ENCODE measurements at regions not wholly inside any gene's neighbourhood (a gene's known extent, or its start where the extent isn't known, plus 50 kb on each side); places are given as distances from the start of the nearest gene placed in this dataset.
"Not testable (repeated sequence)": the region's sequence is repeated elsewhere in the genome, so short reads cannot be mapped to it uniquely, and the experiment has no call there.

DNA sequence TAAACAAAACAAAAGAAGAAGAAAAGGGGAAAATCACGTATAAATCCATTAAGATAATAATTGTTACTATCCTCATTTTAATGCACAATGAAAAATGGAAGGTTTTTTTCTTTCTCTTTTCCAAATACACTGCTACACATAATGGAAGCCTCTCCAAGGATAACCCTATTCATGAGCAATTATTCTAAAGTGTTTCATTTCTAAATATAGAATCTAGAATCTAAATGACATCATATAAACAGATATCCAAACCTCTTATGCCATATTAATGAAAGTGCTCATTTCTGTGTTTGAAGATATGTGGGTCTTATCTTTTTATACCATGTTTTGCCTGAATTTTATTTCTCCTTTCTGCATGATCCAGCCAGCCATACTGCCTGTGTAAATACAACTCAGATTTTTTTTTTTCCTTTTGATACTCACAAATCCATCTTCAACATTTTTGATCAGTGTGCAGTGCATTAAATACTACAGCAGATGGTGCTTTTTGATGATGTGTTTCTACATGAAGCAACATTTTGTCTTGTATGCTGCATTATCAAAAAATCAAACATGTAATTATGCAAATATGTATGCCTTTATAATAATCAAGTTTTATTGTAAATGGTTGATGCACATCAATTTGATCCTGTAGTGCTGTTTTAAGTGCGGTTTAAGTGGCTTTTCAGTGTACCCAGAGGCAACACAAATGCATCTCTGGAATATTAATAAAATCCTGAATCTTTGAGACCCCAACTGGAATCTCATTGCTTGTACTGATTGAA, 625.6 kb upstream of the PTBP2 start:
- no peak for DNase-seq

DNA sequence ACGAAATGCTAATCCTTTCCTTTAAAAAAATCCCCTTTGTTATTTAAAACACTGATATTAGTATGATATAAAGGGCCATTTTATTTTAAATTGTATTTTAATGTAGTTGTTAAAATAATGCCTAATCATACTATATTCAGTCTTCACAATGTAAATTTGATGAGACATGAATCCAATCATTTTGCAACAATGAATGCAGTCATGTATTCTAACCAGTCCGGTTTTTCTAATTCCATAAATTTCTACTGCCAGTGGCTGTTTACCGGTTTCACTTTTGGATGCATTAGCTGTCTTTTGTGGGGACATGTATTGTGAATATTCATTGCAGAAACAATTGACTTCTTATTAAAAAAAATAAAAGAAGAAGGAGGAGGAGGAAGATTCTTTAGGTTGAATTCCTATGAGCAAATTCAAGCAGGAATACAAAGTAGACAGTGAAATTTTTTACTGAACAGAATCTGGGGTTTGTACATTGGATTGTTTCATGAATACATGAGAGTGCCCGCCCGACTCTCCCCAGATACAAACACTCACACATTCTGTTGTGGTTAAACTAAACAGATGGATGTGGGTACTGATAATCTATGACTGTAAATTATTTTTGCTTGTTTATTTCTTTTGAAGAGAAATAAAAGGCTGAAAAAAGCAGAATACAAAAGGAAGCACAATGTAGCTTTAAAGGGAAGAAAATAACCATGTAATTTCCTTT, 624.8 kb upstream of the PTBP2 start:
- DNase-seq = no peak

DNA sequence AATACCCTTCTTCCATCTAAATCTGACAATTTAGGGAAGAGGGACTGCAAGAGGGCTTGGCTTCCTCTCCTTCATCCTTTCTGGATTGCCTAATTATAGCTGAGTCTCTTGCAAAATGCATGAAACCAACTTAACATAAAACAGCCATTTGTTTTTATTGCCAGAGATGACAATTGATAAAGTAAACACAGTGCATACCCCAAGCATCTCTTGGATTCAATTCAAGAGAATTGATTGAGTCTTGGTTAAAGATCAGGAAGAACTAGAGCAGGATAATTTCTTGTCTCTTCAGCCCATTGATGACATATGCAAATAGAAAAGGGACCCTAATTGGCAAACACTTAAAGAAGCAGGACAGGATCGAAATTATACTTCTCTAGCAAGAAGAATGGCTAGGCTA, 617.1 kb upstream of the PTBP2 start:
- no peak for DNase-seq

DNA sequence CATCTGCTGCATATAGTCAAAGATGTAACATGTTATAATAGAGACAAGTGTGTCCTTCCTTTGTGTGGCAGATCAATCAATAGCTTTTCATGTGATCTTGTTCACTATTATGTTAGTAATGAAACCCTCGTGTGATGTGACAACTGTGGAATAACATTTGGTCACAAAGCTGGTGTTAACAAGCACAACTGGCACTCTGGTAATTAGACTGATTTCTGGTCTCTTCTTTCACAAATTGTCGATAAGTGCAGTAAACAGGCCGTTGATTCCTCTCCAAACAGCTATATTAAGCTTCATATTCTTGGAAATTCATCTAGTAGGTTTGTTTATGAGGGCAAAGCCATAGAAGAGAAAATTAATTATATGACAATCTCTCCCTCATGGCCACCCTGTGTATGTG, 616.7 kb upstream of the PTBP2 start:
- no peak for DNase-seq

DNA sequence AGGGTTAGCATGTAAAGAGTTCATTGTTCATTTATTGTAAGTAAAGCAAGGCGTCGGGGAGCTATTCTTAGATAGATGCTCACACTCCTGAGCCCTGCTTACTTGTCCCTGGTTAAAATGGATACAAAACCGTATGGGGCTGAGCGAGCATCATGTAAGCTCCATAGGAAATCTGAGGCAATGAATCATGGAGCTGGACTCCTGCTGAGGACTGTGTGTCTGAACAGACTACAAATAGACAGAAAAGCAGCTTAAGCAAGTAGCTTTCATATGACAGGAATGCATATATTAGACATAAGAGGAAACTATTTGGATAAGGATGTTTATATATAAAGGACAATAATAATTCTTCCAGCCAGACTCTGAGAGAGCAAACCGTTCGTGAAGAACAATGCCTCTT, 604.9 kb upstream of the PTBP2 start:
- DNase-seq = no peak

DNA sequence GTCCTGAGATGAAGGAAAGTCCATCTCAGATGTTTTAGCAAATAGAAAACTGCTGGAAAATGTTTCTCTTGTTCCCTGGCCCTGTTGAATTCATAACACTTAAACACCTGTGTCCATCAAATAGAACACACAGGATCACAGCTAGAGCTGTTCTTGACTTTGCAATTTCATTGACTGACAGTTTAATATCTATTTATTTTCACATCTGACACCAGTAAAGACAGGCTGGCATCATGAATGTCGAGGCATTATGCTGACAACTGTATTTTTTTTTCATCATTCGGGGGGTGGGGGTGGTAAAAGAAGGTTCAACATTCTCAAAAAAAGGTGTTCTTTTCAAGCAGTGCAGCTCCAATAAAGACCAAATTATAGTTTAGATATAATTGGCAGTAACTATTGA, 591.2 kb upstream of the PTBP2 start:
- no peak for DNase-seq

DNA sequence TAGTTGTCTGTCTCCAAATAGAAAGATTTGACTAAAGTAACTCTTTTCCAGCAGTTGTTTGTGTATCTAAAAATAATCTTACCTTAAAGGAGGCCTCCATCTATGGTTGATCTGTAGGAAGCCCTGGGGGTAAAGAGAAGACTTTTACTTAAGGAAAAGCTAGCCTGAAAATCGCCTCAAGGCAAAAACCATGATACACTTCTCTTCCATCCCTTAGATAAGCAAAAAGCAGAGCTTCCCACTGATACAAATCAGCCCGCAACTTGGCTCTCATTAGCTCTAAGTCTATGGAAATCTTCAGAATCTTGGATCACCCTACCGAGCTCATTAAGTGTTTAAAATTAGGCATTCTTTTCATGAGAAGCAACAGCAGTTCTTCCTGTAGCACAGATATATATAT, 576.9 kb upstream of the PTBP2 start:
- DNase-seq = no peak

DNA sequence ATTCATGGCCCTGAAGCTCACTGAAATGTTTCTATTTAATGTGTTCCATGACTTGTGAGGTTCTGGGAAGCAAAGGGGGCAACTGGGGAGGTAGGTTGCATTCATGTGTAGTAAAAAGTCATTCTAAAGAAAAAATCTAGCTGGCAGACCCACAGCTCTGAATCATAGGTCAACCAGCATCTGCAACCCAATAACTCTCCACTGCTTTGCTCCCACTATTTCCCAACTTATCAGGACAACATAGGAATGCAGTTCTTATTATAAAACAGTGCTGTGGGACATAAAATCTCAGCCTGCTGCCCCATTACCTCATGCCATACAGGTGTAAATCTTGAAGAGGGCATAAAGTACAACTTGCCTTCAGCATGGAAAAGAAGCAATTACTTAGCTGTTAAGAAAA, 576.1 kb upstream of the PTBP2 start:
- no peak for DNase-seq

DNA sequence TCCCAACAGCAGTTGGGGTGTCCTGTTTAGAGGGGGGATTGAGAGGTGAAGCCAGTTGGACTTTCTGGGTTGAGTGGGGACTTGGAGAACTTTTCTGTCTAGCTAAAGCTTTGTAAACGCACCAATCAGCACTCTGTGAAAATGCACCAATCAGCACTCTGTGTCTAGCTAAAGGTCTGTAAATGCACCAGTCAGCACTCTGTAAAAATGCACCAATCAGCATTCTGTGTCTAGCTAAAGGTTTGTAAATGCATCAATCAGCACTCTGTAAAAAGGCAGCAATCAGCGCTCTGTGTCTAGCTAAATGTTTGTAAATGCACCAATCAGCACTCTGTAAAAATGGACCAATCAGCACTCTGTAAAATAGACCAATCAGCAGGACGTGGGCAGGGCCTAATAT, 568.6 kb upstream of the PTBP2 start:
- not testable (repeated sequence) for DNase-seq

DNA sequence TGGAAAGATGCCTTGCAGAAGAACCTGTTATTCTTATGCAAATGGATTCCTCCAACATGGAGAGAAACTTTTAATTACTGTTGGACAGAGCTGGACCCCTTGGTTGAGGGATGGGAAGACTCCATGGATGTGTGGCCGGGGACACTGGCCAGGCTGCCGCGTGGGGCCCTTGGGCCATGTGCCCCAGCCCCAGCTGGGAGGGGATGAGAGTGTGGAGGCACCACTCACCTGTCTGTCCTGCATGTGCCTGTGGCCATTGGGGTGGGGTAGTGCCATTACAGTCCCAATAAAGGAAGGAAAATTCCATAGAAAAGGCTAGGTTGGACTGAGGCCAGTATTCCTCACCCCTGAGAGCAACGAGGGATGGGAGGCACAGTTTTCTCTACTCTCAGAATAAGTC, 564.5 kb upstream of the PTBP2 start:
- no peak for DNase-seq

DNA sequence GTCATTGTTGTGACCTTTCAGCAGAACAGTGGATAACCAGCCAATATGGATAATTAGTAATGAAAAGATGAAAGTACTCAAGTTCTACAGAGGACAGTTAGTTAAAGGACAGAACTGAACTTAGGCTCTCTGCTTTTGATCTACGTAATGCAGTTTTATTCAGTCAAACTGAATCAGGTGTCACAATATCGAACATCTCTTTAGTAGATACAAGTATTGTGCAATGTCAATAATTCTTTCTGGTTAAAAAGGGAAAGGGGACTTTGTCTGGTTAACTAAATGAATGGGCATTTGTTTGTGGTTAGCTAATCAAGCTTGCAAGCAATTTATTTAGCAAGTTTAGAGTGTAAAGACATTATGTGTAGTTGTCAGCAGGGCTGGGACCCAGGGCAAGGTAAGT, 562.2 kb upstream of the PTBP2 start:
- no peak for DNase-seq

DNA sequence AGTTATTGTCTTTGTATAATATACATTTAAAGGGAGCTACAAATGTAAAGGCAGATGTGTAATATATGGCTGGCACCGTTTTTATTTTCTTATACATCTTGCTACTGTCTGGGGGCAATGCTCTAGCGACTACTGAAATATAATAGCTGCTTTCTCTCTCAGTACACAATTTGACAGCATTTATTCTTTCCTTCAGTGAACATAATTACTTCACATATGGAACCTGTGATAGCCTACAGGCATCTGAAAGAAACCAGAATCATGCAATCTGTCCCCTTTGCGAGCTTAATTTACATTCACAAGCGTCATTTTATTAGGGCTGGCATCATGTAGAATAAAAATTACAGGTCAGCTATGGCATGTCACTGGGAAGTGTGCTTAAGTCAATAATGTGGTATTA, 557.5 kb upstream of the PTBP2 start:
- DNase-seq = no peak

DNA sequence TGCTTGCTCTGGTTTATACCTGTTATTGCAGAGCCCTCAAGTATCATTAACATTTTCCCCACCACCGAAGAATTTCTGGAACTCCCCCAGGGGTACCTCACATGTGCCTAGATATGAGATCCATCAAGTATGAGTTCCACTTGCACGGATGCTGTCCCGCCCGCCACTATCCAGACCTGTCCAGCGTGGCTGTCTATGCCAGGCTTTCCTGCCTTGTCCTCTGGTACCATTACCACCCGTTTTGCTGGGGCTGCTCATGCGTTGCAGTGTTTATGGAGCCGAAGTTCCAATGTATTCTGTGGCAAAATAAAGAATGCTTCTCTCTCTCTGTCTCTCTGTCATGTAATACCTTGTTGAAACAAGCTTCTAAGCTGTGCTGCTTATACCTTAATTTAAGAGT, 543.5 kb upstream of the PTBP2 start:
- DNase-seq = no peak

DNA sequence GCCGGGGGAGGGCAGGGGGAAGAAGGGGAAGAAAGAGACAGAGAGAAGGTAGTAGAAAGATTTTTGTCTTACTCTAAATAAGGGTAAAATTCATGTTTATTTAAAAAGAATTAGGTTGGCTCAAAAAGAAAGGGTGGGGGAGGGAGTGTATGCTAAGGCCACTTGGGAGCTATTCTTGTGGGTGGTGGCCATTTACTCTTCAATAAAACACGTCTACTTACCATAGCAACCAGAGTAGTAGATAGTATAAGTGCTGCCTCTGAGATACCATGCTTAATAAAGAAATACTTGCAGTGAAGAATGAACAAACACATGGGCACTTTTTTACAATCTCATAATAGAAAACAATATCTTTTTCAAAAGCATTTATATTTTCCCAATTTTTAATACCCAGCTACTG, 538.1 kb upstream of the PTBP2 start:
- DNase-seq = no peak

DNA sequence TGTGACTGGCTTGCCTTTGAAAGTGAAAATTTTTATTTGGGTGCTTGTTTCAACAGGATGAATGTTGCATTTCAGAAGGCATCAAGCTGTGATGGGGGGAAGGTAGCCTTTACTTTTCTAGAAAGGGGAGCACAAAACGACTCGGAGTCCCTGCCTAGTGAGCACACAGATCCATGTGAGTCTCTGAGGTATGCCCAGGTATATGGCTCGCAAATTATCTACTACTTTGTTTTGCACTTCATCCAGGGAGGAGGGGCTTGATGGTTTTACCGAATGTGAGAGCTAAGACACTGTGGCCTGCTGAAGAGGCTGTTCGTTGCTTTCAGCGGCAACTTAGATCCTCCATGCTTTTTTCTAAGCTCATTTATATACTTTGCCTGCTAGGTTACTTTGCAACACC, 537.7 kb upstream of the PTBP2 start:
- DNase-seq = no peak

DNA sequence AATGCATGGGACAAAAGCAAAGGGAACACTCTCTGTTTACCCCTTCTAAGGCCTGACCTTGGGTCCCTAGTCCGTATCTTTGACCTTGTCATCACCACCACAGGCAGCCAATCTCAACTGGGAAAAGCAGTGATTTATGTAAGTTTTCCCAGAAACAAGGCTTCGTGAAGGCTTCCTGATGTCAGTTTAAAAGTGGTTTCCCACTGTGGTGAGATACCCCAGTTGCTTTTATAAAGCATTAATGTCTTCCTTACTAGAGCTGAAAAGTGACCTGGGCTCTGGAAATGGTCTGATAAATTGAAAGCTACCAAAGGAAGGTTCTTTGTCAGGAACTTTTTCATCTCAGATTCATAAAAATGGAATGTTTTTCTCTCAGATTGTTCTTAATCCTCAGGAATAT, 536.4 kb upstream of the PTBP2 start:
- DNase-seq = no peak

DNA sequence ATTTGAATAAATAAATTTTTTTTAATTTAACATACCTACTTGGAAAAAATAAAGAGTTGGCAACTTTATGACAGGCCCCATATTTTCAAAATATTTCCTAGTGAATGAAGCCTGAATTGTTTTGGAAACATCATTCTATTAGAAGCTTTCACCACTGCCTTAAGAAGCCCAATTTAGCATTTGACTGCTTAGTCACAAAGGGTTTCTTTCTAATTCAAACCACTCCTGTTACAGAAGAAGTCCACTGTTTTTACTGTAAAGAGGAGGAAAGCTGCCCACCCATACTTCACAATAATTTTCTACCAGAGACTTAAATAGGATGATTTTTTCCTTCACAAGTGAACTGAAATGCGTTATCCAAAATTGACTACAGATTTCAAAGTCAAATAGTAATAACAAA, 534.6 kb upstream of the PTBP2 start:
- DNase-seq = no peak

DNA sequence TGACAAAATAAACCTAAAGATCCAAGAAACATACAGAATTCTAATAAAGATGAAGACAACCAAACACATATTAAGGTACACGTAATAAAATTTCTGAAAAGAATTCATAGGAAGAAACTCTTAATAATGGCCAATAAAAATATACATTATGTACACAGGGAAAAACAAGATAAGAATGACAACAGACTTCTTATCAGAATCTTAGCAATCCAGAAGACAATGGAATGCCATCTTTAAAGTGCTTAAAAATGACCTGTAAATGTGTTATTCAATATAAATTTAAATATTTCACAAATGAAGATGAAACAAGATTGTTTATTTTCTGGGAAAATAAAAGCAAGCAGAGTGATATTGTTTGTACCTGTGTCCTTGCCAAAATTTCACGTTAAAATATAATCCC, 530.4 kb upstream of the PTBP2 start:
- DNase-seq = no peak

DNA sequence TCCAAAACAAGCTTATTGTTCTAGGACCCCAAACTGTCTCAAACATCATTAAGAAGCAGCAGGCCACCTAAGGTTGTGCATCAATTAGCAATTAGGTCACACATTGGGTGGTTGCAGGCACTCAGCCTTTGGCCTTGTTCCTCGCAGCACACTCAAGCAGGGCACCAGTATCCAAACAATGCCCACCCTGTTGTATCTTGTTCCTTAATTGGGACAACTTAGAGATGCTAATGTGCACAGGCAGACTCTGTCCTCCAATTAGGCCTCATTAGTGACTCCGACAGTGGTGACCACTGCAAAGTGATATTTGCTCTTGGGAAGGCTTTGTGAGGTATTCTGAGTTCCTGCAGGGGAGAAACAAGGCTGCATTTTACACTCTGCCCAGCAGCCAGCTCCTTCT, 515.1 kb upstream of the PTBP2 start:
- no peak for DNase-seq

DNA sequence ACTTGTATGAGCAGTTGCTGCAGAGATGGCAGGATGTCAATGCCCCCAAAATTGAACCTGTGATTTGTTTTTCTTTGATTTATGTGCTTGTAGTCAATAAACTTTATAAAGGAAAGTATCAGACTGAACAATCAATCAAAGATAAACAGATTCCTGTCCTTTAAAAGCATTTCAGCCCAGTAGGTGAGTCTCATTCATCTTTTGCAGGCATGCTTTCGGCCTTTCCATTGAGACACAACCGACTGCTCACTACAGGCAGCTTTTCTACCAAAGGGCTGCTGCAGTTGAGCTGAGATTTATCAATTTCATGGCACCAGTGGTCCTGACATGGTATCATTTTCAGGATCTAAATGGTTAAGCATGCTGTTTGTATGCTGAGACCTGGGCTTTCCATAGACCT, 513.6 kb upstream of the PTBP2 start:
- DNase-seq = no peak

DNA sequence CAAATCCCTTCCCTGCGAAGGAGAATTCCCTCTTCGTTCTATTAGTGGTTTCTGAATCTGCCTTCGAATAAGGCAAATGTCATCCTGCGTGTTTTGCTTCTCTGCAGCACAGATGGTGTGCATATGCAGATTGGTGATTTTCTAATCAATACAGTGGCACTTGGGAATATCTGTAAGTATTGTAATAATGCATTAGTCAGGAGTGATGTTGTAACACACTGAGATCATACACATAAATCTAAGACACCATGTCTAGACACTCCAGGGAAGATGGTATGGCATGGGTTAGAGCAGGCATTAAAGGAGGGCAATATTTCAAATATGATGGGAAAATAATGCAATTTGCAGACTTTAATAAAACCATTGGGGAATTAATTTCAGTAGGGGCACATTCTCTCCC, 513.2 kb upstream of the PTBP2 start:
- DNase-seq = no peak

DNA sequence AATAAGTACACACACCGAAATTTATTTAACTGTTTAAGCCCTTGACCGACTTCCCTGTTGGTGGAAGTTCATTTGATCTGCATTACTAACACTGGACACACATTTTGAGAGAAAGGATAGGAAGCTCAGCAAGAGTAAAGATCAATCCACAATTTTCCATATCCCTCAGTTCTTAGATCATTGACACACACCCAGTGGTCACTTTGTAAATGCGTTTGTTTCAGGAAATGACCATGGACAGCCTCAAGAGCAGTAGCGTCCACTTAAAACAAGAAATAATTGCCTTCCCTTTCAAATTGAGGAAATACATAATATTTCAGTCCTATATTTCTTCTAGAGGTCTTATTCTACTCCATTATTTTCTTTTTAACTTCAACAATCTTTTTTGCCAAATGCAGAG, 511.5 kb upstream of the PTBP2 start:
- no peak for DNase-seq

DNA sequence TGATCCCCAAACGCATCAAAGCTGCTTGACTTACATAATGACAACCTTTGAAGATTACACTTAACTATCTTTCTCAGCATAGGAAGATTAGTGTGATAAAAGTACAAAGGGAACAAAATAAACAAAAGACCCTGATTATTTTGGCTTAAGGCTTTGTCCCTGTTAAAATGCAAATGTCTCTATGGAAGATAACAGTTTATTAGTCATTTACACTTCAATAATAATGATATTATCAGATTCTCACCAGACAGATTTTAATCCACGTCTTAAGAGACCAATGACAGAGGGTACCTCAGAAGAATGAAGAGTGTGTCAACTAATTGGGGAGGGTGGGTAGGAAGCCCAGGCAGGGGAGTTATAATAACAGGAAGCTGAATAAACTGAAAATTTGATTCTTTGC, 510.4 kb upstream of the PTBP2 start:
- no peak for DNase-seq

DNA sequence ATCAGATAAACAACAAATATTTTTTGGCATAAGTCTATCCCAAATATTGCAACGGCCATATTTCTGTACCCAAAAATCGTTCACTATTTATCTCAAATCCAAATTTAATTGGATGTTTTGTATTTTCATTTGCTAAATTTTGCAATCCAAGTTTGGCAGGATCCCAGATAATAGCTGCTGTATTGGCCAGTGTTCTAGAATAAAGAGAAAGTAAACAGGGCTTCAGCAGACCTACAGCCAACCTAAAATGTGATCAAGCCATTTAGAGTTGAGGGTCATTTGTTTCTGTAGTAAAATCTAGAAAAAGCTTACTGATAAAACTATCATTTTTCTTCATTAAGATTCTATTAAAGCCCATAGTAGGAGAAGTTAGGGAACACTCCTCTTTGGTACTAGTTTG, 506.6 kb upstream of the PTBP2 start:
- DNase-seq = no peak

DNA sequence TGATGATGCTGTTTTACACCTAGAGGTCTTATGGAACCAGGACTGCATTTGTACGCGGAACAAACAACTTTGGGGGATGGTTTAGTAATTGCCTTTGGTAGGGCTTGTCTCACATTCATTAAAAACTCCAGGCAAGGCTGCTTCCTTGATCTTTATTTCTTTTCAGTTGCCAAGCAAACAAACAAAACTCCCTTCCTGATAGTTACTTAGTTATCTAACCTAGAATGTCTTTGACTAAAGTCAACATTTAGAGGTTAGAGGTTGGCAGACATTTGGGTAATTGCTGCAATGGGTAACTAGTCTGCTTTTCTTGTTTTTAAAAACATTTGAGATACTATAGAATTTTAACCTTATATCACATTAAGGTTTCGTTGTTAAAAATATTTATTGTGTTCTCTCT, 500.9 kb upstream of the PTBP2 start:
- no peak for DNase-seq

Measured in NCI-H526 treated with DMSO at 0.1 percent for 48 hours (cell line).